Gastroesophageal sphincter (tissue), 3 donors: ENCODE measurements at regions not wholly inside any gene's neighbourhood (a gene's known extent, or its start where the extent isn't known, plus 50 kb on each side); places are given as distances from the start of the nearest gene placed in this dataset.

Experiments
- EP300 ChIP-seq: sonication (generic); formaldehyde crosslinking; IDR thresholded peaks from one replicate; pipeline ENCODE4 v1.6.1; 2017; ENCODE audit warnings: antibody characterized with exemption, mild to moderate bottlenecking
- POLR2A ChIP-seq, 2 donors: fragments of 450-650 bp; IDR thresholded peaks; one replicate each; pipeline ENCODE4 v1.6.1; 2017; ENCODE audit warnings: antibody characterized with exemption in 2 of 2, mild to moderate bottlenecking in 2 of 2, moderate library complexity in 1 of 2
- POLR2AphosphoS5 ChIP-seq: sonication (generic); formaldehyde crosslinking; IDR thresholded peaks from one replicate; pipeline ENCODE4 v1.6.1; 2017; ENCODE audit warnings: antibody characterized with exemption
- TF ChIP-seq, protein P1 (sequence below), 4 experiments: fragments of 200-600 bp in 2 of 4; fragments of 450-650 bp in 2 of 4; sonication (generic) in 1 of 4; IDR thresholded peaks; one replicate each; pipeline ENCODE4 v1.5.1; 2017 to 2019; ENCODE audit warnings: antibody characterized with exemption in 4 of 4, mild to moderate bottlenecking in 2 of 4, moderate library complexity in 2 of 4

GRCh38 chr12:126897778-126898177 lies 1369.2 kb upstream of the TMEM132C start:
- TF ChIP-seq POLR2A (IDR thresholded peaks at IDR 0.05): no peak
- TF ChIP-seq, protein P1, sequence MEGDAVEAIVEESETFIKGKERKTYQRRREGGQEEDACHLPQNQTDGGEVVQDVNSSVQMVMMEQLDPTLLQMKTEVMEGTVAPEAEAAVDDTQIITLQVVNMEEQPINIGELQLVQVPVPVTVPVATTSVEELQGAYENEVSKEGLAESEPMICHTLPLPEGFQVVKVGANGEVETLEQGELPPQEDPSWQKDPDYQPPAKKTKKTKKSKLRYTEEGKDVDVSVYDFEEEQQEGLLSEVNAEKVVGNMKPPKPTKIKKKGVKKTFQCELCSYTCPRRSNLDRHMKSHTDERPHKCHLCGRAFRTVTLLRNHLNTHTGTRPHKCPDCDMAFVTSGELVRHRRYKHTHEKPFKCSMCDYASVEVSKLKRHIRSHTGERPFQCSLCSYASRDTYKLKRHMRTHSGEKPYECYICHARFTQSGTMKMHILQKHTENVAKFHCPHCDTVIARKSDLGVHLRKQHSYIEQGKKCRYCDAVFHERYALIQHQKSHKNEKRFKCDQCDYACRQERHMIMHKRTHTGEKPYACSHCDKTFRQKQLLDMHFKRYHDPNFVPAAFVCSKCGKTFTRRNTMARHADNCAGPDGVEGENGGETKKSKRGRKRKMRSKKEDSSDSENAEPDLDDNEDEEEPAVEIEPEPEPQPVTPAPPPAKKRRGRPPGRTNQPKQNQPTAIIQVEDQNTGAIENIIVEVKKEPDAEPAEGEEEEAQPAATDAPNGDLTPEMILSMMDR (IDR thresholded peaks at IDR 0.05): no peak
- no peak for TF ChIP-seq EP300
- no peak for TF ChIP-seq POLR2AphosphoS5
